Frontal cortex (tissue), 3 donors: ENCODE measurements at regions not wholly inside any gene's neighbourhood (a gene's known extent, or its start where the extent isn't known, plus 50 kb on each side); places are given as distances from the start of the nearest gene placed in this dataset.
"Not testable (repeated sequence)": the region's sequence is repeated elsewhere in the genome, so short reads cannot be mapped to it uniquely, and the experiment has no call there.

Experiments used
- DNase-seq, 2 donors: peaks; one replicate each; pipeline ENCODE4 v3.0.0; 2012; ENCODE audit warnings: low spot score in 2 of 2
- FAIRE-seq: peaks from 2 replicates; lab custom pipeline; 2012; peaks lifted over from hg19 to GRCh38; lab: Jason Lieb, UNC
- donor health status: control.
- donor health status: control.
- donor health status: control.

DNA sequence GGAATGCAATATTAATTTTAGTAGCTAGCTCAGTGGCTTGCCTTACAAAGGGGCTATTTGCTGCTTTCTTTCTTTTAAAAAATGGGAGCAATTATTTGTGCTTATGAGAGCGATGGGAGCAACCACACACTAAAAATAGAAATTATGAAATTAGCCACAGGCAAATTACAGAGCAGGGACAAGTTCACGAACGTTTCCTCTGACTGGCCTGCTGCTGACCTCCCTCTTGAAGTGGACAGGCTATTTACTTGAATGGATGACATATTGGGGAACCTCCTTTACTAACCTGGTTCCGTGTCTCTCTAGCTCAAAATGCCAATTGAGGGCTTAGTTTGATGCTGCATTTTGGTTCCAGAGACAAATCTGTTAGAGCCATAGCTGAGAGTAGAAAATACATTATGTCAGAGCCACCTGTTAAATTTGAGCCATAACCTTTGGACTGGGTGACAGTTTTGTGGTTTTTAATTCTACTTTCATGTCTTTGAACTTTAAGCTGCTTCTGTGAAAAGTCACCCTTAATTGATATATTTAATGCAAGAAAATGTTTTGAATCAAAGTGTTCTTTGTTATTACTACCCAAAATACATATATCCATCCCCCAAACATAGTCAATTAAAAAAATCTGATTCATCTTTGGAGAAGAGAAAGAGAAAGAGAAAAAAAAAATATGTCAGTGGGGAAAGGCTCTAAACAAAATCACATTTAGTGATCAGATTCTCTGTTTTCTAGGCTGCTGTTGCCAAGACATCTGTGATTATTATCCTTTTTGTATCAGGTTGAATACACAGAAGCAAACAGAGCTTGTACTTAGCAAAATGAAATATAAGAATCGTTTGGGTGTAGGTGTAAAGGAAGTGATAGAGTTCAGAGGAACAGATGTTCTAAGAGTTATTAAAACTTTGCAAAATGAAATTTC lies 351.9 kb downstream of the ADGRL2 start:
- DNase-seq: no peak
- FAIRE-seq: no peak

DNA sequence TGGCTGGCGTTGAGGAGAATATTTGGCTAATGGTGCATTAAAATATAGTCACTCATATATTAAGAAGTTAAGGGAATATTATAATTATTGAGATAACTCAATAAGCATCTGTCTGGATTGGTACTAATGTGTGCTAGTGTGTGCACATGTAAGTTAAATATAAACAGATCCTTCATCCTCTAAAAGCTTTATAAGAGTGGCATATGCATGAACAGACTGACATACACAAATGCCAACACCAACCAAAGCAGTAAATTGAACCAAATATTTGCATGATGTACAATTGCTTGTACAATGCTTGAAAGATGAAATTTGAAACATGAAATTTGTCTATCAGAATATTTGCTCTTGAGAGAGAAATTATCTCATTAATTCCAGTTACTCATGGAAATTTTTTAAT lies 344.9 kb downstream of the ADGRL2 start:
- no peak for DNase-seq
- no peak for FAIRE-seq

DNA sequence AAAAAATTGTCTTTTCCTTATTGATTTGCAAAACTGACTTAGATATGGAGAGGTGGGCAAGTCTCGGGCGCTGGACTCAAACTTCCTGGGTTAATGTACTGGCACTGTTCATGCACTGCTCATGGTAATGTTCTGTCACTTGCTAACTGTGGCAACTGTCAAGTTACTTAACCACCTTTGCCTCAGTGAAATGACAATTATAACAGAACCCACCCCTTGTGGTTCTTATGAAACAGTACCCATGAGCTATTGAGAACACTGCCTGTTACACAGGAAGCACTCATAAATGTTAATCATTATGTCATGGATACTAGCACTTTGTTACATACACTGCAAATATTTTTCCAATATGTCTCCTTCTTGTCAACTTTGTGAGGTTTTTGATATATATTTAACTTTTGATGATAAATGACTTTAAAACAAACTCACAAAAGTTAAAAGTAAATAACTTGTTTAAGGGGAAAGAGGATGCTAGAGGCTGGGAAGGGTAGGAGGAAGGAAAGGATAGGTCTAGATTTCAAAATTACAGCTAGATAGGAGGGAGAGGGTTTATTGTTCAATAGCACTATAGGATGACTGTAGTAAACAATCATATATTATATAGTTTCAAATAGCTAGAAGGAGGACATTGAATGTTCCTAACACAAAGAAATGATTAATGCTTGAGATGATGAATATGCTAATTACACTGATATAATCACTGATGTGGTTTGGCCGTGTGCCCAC lies 342.5 kb downstream of the ADGRL2 start:
- FAIRE-seq (no peak), DNase-seq (no peak)

DNA sequence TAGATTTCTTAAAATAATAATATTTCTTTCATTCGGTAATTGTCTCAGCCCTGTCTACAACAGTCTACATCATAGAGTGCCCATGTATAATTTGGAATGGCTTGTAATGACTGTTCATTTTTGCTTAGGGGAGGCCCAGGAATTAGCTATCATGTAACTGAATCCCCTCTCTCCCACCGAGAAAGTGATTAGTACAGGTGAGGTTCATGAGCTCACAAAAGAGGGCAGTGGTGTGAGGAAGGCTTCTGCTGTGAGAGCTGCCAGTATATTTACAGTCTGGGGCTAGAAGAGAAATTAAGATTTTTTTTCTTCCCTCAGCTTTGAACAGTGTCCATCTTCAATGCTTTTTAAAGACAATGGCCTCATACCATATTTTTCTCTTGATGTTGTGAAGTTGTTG lies 340.7 kb downstream of the ADGRL2 start:
- FAIRE-seq (no peak), DNase-seq (no peak)

DNA sequence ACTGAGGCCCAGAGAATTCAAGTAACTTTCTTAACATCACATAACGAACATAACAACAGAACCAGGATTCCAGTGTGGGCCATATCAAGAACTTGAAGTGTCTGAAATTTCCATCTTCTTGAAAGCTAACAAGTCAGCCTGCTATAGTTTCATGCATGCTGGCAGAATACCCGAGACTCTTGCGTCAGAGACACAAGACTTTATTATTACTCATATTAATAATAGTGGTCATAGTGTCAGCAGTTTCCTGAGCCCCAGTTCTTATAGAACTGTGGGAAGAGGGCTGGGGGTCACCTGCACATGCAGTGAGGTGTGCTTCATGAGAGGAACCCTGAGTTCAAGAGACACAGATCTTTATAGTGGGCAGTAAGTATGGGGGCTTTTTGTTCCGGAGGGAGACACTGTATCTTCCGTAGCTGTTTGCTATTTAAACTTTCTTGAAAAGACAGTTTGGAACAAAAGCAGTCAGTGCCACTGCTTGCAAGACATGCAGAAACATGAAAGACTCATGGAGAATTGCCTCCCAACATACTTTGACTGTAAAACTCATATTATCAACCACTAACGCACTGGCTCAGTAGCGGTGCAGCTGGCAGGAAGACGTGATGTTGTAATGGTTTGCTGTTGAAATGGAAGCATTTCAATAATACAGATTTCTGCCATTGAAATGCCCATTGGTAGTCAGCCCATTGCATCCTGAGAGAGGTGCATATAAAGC lies 339.2 kb downstream of the ADGRL2 start:
- DNase-seq: no peak
- no peak for FAIRE-seq

DNA sequence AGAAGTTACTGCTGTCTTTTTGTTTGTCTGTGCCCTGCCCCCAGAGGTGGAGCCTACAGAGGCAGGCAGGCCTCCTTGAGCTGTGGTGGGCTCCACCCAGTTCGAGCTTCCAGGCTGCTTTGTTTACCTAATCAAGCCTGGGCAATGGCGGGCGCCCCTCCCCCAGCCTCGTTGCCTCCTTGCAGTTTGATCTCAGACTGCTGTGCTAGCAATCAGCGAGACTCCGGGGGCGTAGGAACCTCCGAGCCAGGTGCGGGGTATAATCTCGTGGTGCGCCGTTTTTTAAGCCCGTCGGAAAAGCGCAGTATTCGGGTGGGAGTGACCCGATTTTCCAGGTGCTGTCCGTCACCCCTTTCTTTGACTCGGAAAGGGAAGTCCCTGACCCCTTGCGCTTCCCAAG lies 335.6 kb downstream of the ADGRL2 start:
- FAIRE-seq, DNase-seq: not testable (repeated sequence)

DNA sequence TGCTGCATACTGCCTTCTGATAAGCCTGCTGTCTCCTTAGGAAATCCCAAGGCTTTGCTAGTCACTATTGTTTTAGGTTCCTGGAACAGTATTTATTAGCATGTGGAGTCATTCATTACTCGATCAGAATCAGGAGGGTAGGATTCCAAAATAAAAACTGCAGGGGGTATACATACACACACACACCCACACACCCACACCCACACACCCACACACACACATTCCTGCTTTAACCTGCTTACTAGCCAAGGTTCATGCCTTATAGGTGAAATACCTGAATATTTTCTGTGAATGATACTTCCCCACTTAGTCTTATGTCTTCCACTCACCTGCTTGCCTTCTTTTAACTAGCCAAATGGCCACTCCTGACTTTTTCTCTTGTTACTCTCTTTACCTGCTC lies 325.1 kb downstream of the ADGRL2 start:
- FAIRE-seq: no peak
- DNase-seq: no peak

DNA sequence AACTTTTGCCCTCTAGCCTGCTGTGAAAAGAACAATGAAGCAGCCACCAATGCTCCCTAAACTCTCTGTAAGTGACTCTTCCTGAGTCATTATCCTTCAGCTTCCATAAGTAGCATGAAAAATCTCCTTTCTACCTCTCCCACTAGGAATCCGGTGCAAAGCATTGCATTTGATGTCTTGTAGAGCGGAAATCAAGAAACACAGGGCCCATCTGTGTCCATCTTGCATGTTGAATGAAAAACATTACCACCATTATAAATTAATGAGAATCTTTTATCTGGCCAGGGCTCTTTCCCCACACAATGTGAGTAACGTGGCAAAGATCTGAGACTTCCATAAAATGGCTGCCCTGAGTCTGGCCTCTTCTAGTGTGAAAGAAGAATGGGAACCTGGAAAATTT lies 324.4 kb downstream of the ADGRL2 start:
- FAIRE-seq (no peak), DNase-seq (no peak)

DNA sequence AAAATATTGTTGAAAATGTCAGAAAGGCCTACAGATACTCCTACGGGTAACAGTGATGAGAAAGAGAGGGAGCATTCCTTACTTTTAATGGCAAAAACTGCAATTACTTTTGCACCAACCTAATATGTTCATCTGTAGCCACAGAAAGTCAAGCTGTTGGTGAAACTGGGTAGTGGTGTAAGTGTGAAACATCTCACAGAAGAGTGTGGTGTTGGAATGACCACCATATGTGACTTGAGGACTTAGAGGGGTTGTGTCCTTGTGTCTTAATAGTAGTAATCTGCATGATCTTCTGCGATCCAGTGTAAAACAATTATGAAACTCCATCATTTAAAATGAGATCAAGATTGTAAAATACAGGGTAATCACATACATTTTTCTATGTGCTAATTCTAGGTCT lies 320.7 kb downstream of the ADGRL2 start:
- FAIRE-seq: no peak

DNA sequence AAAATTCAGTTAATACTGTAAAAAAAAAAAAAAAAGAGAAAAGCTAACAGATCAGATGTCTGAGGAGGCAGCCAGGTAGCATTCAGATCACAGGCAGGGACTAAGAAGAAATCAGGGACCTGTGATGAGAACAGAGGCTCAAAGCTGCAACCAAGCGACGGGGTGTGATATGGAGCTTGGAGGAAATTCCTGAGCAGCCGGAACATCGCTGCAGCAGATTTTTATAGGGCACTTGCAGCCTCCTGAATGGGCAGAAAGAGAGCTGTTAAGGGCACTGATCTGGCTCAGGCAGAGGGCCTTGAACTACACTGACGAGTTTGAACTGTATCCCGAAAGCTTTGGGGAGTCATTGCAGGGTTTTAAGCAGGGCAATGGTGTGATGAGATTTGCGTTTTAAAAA lies 315.4 kb downstream of the ADGRL2 start:
- no peak for FAIRE-seq
- DNase-seq: no peak

More for the DNA sequence above, 320.7 kb downstream of the ADGRL2 start:
- no peak for DNase-seq

DNA sequence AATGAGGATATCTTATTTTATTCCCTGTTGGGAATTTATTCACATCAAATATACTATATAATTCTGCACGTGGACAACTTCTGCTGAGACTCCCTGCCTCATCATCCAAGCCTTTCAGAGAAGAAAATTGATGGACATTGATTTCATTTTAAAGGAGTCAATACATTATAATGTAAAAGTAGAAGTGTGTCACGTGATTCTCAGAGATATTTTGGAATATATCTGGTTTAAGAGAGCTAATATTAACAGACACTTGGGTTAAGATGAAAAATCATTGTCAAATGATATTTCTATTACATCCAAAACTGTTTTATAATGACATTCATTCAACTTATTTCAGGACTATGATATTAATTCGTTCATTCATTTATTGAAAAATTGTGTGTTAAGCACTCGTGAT lies 314.2 kb downstream of the ADGRL2 start:
- no peak for DNase-seq
- no peak for FAIRE-seq

DNA sequence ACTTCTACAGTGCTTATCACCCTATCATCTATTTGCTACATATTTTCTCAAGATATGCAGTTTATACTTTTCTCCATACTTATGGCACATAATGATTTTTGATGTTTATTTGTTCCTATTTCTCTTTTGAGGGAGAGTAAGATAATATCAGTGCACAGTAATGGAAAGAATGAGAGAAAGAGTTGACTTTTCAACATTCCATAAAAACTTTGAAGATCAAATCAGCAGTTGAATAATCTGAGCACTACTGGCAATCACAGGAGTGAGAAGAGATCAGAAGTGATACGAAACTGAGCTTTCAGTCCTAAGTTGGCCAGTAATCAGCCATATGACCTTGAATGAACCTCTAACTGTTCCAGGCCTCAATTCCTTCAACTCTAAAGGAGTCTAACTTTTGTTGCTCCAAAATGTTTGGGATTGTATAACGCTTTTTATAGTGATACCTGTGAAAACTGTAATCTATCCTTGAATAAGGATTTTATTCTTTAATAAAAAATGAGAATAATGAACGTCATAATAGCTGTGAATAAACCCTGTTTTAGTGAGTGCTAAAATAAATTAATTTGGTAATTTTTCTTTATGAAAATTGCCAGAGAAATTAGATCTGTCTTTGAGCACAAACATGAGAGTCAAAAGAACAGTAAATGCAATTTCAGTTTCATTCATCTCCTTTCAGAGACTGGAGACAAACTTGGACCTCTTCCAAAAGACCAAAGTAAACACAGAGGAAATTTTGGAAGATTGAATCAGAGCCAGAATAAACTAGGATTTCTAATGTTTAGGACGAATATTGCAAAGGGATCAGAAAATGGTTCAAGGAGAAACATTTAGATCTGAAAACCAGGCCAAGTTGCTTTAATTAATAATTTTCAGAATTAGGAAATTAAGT lies 309.9 kb downstream of the ADGRL2 start:
- FAIRE-seq: no peak
- no peak for DNase-seq

DNA sequence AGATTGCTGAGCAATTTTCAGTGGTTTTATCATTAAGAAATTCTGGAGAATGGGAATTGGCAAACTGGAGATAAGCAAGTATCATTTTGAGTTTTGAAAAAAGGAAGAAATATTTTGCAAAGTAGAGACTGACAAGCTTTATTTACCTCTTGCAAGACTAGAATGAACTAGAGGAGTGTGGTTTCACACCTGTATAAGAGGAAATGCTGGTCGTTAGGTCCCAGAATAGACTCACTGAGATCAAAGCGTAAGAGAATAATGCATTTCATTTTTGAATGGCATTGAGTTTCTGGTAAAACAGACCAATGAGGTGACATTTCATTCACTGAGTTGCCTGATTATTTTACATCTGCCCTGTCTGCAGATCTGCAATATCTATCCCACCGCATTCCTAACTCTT lies 308.1 kb downstream of the ADGRL2 start:
- no peak for DNase-seq

DNA sequence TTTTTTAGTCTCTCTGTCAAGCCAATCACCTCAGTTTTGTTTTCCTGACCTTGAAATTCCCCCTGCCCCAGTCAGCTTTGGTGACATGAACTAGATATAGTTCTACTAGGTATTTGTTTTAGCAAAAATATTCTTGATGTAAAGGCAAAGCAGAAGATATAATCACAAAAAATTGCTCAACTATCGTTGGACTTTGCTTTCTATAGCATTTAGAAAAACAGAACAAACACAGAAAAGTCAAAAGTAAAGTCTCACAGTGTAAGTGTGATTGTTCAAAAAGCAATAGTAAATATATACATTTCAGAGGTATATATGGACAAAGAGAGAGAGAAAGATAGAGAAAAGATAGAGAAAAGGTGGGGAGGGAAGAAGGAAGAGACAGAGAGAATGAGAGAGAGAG lies 305.9 kb downstream of the ADGRL2 start:
- FAIRE-seq (no peak), DNase-seq (no peak)

More for the DNA sequence above, 308.1 kb downstream of the ADGRL2 start:
- FAIRE-seq: no peak

DNA sequence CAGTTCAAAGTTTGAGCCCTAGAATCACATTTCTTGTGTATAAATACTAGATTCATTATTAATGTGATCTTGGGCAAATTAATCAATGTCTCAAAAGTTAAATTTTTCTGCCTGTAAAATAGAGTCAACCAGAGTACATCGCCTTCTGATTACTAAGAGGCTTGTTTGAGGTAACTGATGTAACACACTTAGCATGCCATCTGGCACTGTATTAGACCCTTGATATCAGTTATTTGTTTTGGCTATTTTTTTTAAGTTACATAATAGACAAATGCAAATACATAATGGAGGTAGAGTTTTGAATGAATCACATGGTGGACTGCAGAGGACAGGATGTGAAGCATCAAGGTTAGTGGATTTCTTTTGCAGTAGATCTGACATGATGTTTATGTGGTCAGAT lies 298.4 kb downstream of the ADGRL2 start:
- no peak for DNase-seq
- no peak for FAIRE-seq

DNA sequence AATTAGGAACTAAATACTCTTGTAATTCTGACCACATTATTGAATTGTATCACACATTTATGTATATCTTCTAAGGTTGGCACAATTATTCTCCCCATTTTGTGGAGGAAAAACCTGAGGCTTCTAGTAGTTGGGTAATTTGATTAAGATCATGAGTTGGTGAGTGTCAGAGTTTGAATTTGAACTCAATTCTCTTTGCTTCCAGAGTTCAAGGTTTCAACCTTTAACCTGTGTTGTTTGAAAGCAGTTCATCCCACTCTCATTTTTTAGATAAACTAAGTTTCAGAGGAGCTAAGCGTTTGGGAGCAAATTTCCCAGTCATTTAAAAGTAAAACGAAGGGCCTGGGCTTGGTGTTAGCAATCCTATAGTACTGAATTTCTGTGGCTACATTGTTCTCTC lies 293.4 kb downstream of the ADGRL2 start:
- DNase-seq (no peak), FAIRE-seq (no peak)

DNA sequence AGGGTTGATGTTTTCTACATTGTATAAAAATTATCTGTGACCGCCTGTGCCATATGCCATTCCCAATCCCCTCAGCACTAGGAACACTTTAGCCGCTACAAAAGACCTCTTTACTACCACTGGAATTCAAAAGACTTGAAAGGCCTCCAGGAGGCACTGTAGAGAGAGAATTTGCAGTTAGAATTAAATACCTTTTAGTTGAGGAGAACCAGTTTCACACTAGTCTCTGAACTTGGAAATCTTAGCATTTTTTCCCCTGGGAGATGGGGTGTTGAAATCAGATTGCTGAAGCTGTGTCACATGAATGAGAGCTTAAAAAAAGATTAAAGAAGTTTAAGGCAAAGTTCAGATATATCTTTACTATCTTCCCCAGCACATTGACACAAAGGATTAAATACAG lies 291.0 kb downstream of the ADGRL2 start:
- FAIRE-seq: no peak
- DNase-seq: no peak

DNA sequence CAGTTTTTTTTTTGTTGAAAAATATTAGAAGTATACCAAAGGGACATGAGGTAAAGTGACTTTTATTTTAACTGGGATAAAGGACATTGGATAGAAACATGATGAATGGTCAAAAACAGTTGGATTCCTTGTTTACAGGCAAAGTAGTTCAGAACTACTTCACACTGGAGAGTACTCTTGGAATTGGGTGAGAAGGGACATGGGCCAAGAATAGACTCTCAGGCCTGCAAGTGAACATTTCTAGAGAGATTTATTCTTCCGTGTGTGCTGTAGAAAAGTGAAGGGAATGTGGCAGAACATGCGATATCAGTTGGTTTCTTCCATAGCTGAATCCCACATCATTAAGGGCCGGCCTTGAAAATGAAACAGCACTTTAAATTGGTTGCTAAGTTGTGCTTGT lies 290.5 kb downstream of the ADGRL2 start:
- FAIRE-seq: no peak
- no peak for DNase-seq

DNA sequence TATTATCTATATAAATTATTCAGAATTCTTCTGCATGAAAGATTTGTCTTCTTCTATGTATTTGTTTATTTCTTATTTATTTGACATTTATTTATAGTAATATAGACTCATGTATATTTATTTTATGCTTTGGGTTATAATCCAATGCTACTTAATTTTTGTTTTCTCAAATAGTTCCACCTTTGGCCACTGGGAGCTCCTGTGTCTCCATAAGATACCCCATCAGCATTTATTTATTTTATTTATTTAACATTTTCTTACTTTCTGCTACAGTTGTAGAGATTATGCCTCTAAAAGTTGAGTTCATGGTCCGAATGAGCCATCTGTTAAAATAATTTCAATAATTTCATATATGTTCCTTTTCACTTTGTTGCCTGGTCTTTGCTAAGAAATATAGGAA lies 289.4 kb downstream of the ADGRL2 start:
- DNase-seq: no peak
- no peak for FAIRE-seq

DNA sequence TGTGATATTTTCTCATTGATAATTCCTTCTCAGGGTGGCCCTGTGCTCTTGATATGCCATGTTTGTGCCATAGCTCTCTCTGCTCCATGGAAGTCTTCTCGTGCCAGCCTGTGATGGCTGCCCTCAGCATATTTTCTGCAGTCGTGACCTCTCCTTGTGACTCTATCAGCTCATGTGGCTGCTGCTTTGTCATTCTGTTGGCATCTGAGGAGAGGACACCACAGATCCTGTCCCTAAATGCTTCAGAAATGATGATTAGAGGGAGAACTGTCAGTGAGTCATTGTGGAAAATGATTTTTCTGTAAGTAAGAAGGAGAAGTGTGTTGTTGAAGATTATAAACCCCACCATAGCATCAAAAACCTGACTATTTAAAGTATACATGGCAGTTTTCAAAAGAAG lies 286.0 kb downstream of the ADGRL2 start:
- FAIRE-seq (no peak), DNase-seq (no peak)
